Psoas muscle (tissue), 7 donors: ENCODE measurements at regions not wholly inside any gene's neighbourhood (a gene's known extent, or its start where the extent isn't known, plus 50 kb on each side); places are given as distances from the start of the nearest gene placed in this dataset.

Experiments used
- ATAC-seq, 4 donors: fragments of 200-7000 bp; cut with Tn5 transposase; one replicate each; pipeline ENCODE4 v1.9.1; 2020; ENCODE audit warnings: moderate library complexity in 3 of 4, mild to moderate bottlenecking in 2 of 4
- DNase-seq, 2 donors: peaks; one replicate each; pipeline ENCODE4 v3.0.0-alpha.2; 2020
- H3K27ac ChIP-seq: fragments of 200-600 bp; one replicate; pipeline ENCODE4 v1.8.0; 2022
- H3K27me3 ChIP-seq, 3 donors: fragments of 200-600 bp in 1 of 3; one replicate each; pipeline versions ENCODE4 v1.6.1 to v1.8.0; 2013 to 2022; ENCODE audit warnings: low read length in 2 of 3, mild to moderate bottlenecking in 2 of 3, moderate library complexity in 1 of 3; ENCODE audit not compliant: insufficient read depth in 3 of 3
- H3K36me3 ChIP-seq, 2 donors: fragments of 200-600 bp in 1 of 2; one replicate each; pipeline versions ENCODE4 v1.6.1 to v1.8.0; 2013 to 2022; ENCODE audit warnings: low read depth in 1 of 2, mild to moderate bottlenecking in 1 of 2, moderate library complexity in 1 of 2; ENCODE audit not compliant: insufficient read depth in 1 of 2
- H3K4me1 ChIP-seq: fragments of 200-600 bp; one replicate; pipeline ENCODE4 v1.8.0; 2022
- H3K4me3 ChIP-seq: fragments of 200-600 bp; one replicate; pipeline ENCODE4 v1.8.0; 2022; ENCODE audit warnings: mild to moderate bottlenecking
- H3K9me3 ChIP-seq: fragments of 200-600 bp; one replicate; pipeline ENCODE4 v1.8.0; 2022
- CTCF ChIP-seq: fragments of 200-600 bp; IDR thresholded peaks from one replicate; pipeline ENCODE4 v1.8.0; 2022; ENCODE audit warnings: antibody characterized with exemption
- WGBS, 3 donors: extraction: QIAGEN DNeasy Blood & Tissue Kit; methylation state at CpG; one replicate each; pipeline versions ENCODE4 v1.1.6 to v1.1.7; 2013; 5-methylcytosine and 5-hydroxymethylcytosine counted together
- intact Hi-C, 2 donors: fragments of 100-400 bp; cut with DNase I; formaldehyde crosslinking; loops; one replicate each; pipeline versions ENCODE4 v1.11.0 to v1.14.2; 2022
- donor health status: healthy with polysubstance abuse.
- donor health status: DM: no; HTN: no; CAD: no; lungs with moderate emphysema.
- donor health status: Bipolar disorder and iron deficiency.
- donor health status: healthy.
- donor health status: DM: yes; HTN: yes; CAD: no.
- donor health status: DM: no; HTN: no; CAD: no.
- donor health status: DM: yes; HTN: yes; CAD: no.

- 54 to 60% (median 54%) methylated on average over 2 of the region's 2 CpGs for WGBS, 3 donors
- intact Hi-C loops: no loop called here
- Histone ChIP-seq H3K27me3 (no peaks in the 10 kb centered on the region), H3K36me3 (no peaks in the 10 kb centered on the region), H3K27ac (no peak overlapping the region), H3K4me1 (no peaks in the 10 kb centered on the region), H3K4me3 (no peak overlapping the region), H3K9me3 (no peaks in the 10 kb centered on the region)
- TF ChIP-seq CTCF: no peak
- ATAC-seq (no peak), DNase-seq (no peak)
Observed at GRCh38 chr5:117682416-117682815, 1107.8 kb upstream of the SEMA6A start.

- no peaks in the 10 kb centered on the region for H3K9me3 ChIP-seq
- no peak overlapping the region for H3K27ac ChIP-seq
- DNase-seq: no peak
- H3K36me3 ChIP-seq: no peaks in the 10 kb centered on the region
- intact Hi-C loops: no loop called here
- ATAC-seq: no peak
- WGBS, 3 donors: 45 to 55% (median 49%) methylated on average over 6 of the region's 6 CpGs
- TF ChIP-seq CTCF: no peak
- no peaks in the 10 kb centered on the region for H3K4me1 ChIP-seq
- no peaks in the 10 kb centered on the region for H3K27me3 ChIP-seq
- no peak overlapping the region for H3K4me3 ChIP-seq
Observed at GRCh38 chr5:117681431-117682254, 1107.0 kb upstream of the SEMA6A start.

- WGBS, 3 donors: 64 to 71% (median 65%) methylated on average over 1 of the region's 1 CpG
- intact Hi-C loops: no loop called here
- no peaks in the 10 kb centered on the region for H3K36me3 ChIP-seq
Observed at GRCh38 chr5:117680426-117680825, 1105.8 kb upstream of the SEMA6A start.

GRCh38 chr5:117679046-117679445 lies 1104.4 kb upstream of the SEMA6A start:
- no peak for DNase-seq
- Histone ChIP-seq H3K9me3 (no peaks in the 10 kb centered on the region), H3K4me3 (no peak overlapping the region), H3K36me3 (no peaks in the 10 kb centered on the region), H3K27me3 (no peaks in the 10 kb centered on the region), H3K27ac (no peak overlapping the region), H3K4me1 (no peaks in the 10 kb centered on the region)
- WGBS, 3 donors: 92 to 100% (median 94%) methylated on average over 4 of the region's 4 CpGs
- TF ChIP-seq CTCF: no peak
- intact Hi-C loops: no loop called here
- no peak for ATAC-seq

More at GRCh38 chr5:117680426-117680825, 1105.8 kb upstream of the SEMA6A start:
- no peak overlapping the region for H3K27ac ChIP-seq
- H3K4me3 ChIP-seq: no peak overlapping the region
- H3K27me3 ChIP-seq: no peaks in the 10 kb centered on the region
- DNase-seq: no peak
- no peak for ATAC-seq
- no peak for TF ChIP-seq CTCF
- H3K9me3 ChIP-seq: no peaks in the 10 kb centered on the region
- H3K4me1 ChIP-seq: no peaks in the 10 kb centered on the region

GRCh38 chr5:117675646-117676045 lies 1101.0 kb upstream of the SEMA6A start:
- ATAC-seq (no peak), DNase-seq (no peak)
- Histone ChIP-seq H3K4me3 (no peak overlapping the region), H3K27ac (no peak overlapping the region), H3K4me1 (no peaks in the 10 kb centered on the region), H3K9me3 (no peaks in the 10 kb centered on the region), H3K27me3 (no peaks in the 10 kb centered on the region), H3K36me3 (no peaks in the 10 kb centered on the region)
- 90 to 93% (median 92%) methylated on average over 4 of the region's 4 CpGs for WGBS, 3 donors
- TF ChIP-seq CTCF: no peak
- intact Hi-C loops: no loop called here
